ENCODE measurements at regions not wholly inside any gene's neighbourhood (a gene's known extent, or its start where the extent isn't known, plus 50 kb on each side); places are given as distances from the start of the nearest gene placed in this dataset.

DNA sequence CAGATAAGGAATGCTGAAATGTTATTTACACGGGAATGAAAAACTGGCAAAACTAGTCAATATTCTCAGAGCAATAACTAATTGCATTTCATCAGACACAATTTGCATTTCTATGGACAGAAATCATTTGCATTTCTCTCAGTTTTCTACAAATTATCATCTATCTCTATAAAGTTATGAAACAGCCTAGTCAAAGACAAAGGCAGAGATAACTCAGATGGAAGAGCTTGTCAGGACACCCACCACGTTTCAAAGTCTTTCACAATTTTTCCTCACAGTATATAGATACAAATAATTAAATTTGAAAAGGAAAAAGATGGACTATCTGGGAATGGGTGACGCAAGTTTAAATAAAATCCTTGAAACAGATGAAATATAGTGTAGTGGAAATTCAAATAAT is 230.8 kb downstream of the GASK1B start:
- TF ChIP-seq EZH2phosphoT487 (IDR thresholded peaks at IDR 0.05; ENCODE audit: borderline replicate concordance, low read length) (no peak), CTCF (IDR thresholded peaks at IDR 0.05; ENCODE audit: low read depth, low read length, poor library complexity, severe bottlenecking) (no peak)

Data from DOHH2 (cell line).